Ovary (tissue), 7 donors: ENCODE measurements at regions not wholly inside any gene's neighbourhood (a gene's known extent, or its start where the extent isn't known, plus 50 kb on each side); places are given as distances from the start of the nearest gene placed in this dataset.
"Not testable (repeated sequence)": the region's sequence is repeated elsewhere in the genome, so short reads cannot be mapped to it uniquely, and the experiment has no call there.

ENCODE experiments used
- DNase-seq, 5 donors: peaks; one replicate each; pipeline ENCODE4 v3.0.0-alpha.2; 2019 to 2020
- H3K27ac ChIP-seq, 2 donors: fragments of 200-600 bp; one replicate each; pipeline versions ENCODE4 v1.5.1 to v1.8.0; 2019 to 2022
- H3K27me3 ChIP-seq: fragments of 200-600 bp; one replicate; pipeline ENCODE4 v1.8.0; 2022
- H3K36me3 ChIP-seq: fragments of 200-600 bp; sonication (generic); one replicate; pipeline ENCODE4 v1.5.1; 2019
- H3K4me1 ChIP-seq: one replicate; pipeline ENCODE4 v1.8.1; 2013; ENCODE audit warnings: mild to moderate bottlenecking, moderate library complexity; ENCODE audit not compliant: insufficient read depth
- H3K4me3 ChIP-seq: fragments of 200-600 bp; sonication (generic); one replicate; pipeline ENCODE4 v1.5.1; 2017
- H3K9me3 ChIP-seq, 2 donors: fragments of 200-600 bp in 1 of 2; sonication (generic) in 1 of 2; one replicate each; pipeline versions ENCODE4 v1.5.1 to v1.8.1; 2013 to 2019; ENCODE audit warnings: mild to moderate bottlenecking in 1 of 2, moderate library complexity in 1 of 2
- CTCF ChIP-seq, 3 donors: fragments of 450-650 bp in 2 of 3; fragments of 200-600 bp in 1 of 3; IDR thresholded peaks; one replicate each; pipeline versions ENCODE4 v1.5.1 to v1.8.0; 2016 to 2022; ENCODE audit warnings: antibody characterized with exemption in 3 of 3, mild to moderate bottlenecking in 1 of 3
- EP300 ChIP-seq: sonication (generic); formaldehyde crosslinking; IDR thresholded peaks from one replicate; pipeline ENCODE4 v1.6.1; 2017; ENCODE audit warnings: antibody characterized with exemption
- POLR2A ChIP-seq: fragments of 450-650 bp; IDR thresholded peaks from one replicate; pipeline ENCODE4 v1.6.1; 2017; ENCODE audit warnings: antibody characterized with exemption, mild to moderate bottlenecking, moderate library complexity
- WGBS, 3 donors: extraction: QIAGEN DNeasy Blood & Tissue Kit in 1 of 3; methylation state at CpG; one replicate each; pipeline versions ENCODE4 v1.1.5 to v1.1.7; 2013 to 2017; 5-methylcytosine and 5-hydroxymethylcytosine counted together
- intact Hi-C, 4 donors: fragments of 100-400 bp; cut with DNase I; formaldehyde crosslinking; loops; one replicate each; pipeline versions ENCODE4 v1.11.0 to v1.15.1; 2022 to 2023
- donor health status: DM: no; HTN: no; CAD: no; lungs with moderate emphysema.
- donor health status: DM: no; HTN: no; CAD: no.
- donor health status: Bipolar disorder and iron deficiency.
- donor health status: DM: no; HTN: no; CAD: no.
- donor health status: DM: yes; HTN: yes; CAD: no.

GRCh38 chrX:36867143-36867542 is 141.0 kb upstream of the FAM47C start:
- intact Hi-C loops = no loop called here

GRCh38 chrX:36868592-36868991 is 139.6 kb upstream of the FAM47C start:
- Histone ChIP-seq H3K9me3 (no peaks in the 10 kb centered on the region), H3K4me1 (no peaks in the 10 kb centered on the region), H3K27ac (no peak overlapping the region), H3K4me3 (no peak overlapping the region), H3K27me3 (no peaks in the 10 kb centered on the region), H3K36me3 (no peaks in the 10 kb centered on the region)
- intact Hi-C loops = no loop called here
- 55 to 67% (median 63%) methylated on average over 3 of the region's 3 CpGs for WGBS, 3 donors
- TF ChIP-seq POLR2A (no peak), CTCF (IDR thresholded peaks at IDR 0.05) (no peak), EP300 (no peak)
- no peak for DNase-seq

More at GRCh38 chrX:36867143-36867542, 141.0 kb upstream of the FAM47C start:
- 7 to 14% (median 9%) methylated on average over 3 of the region's 3 CpGs for WGBS, 3 donors
- no peaks in the 10 kb centered on the region for H3K4me1 ChIP-seq
- no peak for DNase-seq
- TF ChIP-seq CTCF (IDR thresholded peaks at IDR 0.05) (no peak), EP300 (no peak), POLR2A (no peak)
- no peaks in the 10 kb centered on the region for H3K9me3 ChIP-seq
- no peak overlapping the region for H3K27ac ChIP-seq
- H3K27me3 ChIP-seq = no peaks in the 10 kb centered on the region
- H3K36me3 ChIP-seq = no peaks in the 10 kb centered on the region
- H3K4me3 ChIP-seq = no peak overlapping the region

GRCh38 chrX:36869457-36869856 is 138.7 kb upstream of the FAM47C start:
- 49 to 65% (median 54%) methylated on average over 2 of the region's 2 CpGs for WGBS, 3 donors
- DNase-seq = no peak
- TF ChIP-seq EP300 = no peak
- no peak for TF ChIP-seq POLR2A
- no peak for TF ChIP-seq CTCF (IDR thresholded peaks at IDR 0.05)

GRCh38 chrX:36897690-36898089 is 110.5 kb upstream of the FAM47C start:
- DNase-seq = no peak
- Histone ChIP-seq H3K27ac (no peak overlapping the region), H3K9me3 (no peaks in the 10 kb centered on the region), H3K4me1 (no peaks in the 10 kb centered on the region), H3K36me3 (no peaks in the 10 kb centered on the region), H3K27me3 (no peaks in the 10 kb centered on the region), H3K4me3 (no peak overlapping the region)
- 74 to 85% (median 77%) methylated on average over 3 of the region's 3 CpGs for WGBS, 3 donors
- intact Hi-C loops = no loop called here
- TF ChIP-seq CTCF (IDR thresholded peaks at IDR 0.05) = no peak
- no peak for TF ChIP-seq POLR2A
- no peak for TF ChIP-seq EP300

More at GRCh38 chrX:36869457-36869856, 138.7 kb upstream of the FAM47C start:
- no peak overlapping the region for H3K4me3 ChIP-seq
- no peak overlapping the region for H3K27ac ChIP-seq
- H3K36me3 ChIP-seq = no peaks in the 10 kb centered on the region
- H3K4me1 ChIP-seq = no peaks in the 10 kb centered on the region
- H3K27me3 ChIP-seq = no peaks in the 10 kb centered on the region
- intact Hi-C loops = no loop called here
- H3K9me3 ChIP-seq = no peaks in the 10 kb centered on the region

GRCh38 chrX:36898301-36898700 is 109.9 kb upstream of the FAM47C start:
- Histone ChIP-seq H3K4me3 (no peak overlapping the region), H3K4me1 (no peaks in the 10 kb centered on the region), H3K9me3 (no peaks in the 10 kb centered on the region), H3K27me3 (no peaks in the 10 kb centered on the region), H3K27ac (no peak overlapping the region), H3K36me3 (no peaks in the 10 kb centered on the region)
- TF ChIP-seq CTCF (IDR thresholded peaks at IDR 0.05) (no peak), EP300 (no peak), POLR2A (no peak)
- no peak for DNase-seq
- intact Hi-C loops = no loop called here
- 55 to 70% (median 64%) methylated on average over 3 of the region's 3 CpGs for WGBS, 3 donors

GRCh38 chrX:36904561-36904960 is 103.6 kb upstream of the FAM47C start:
- H3K9me3 ChIP-seq, H3K36me3 ChIP-seq, DNase-seq, H3K4me1 ChIP-seq, H3K27ac ChIP-seq, intact Hi-C loops, H3K4me3 ChIP-seq, H3K27me3 ChIP-seq: not testable (repeated sequence)
- WGBS, 3 donors = 90 to 93% (median 92%) methylated on average over 3 of the region's 3 CpGs
